ENCODE measurements at regions not wholly inside any gene's neighbourhood (a gene's known extent, or its start where the extent isn't known, plus 50 kb on each side); places are given as distances from the start of the nearest gene placed in this dataset.
"Not testable (repeated sequence)": the region's sequence is repeated elsewhere in the genome, so short reads cannot be mapped to it uniquely, and the experiment has no call there.

DNA sequence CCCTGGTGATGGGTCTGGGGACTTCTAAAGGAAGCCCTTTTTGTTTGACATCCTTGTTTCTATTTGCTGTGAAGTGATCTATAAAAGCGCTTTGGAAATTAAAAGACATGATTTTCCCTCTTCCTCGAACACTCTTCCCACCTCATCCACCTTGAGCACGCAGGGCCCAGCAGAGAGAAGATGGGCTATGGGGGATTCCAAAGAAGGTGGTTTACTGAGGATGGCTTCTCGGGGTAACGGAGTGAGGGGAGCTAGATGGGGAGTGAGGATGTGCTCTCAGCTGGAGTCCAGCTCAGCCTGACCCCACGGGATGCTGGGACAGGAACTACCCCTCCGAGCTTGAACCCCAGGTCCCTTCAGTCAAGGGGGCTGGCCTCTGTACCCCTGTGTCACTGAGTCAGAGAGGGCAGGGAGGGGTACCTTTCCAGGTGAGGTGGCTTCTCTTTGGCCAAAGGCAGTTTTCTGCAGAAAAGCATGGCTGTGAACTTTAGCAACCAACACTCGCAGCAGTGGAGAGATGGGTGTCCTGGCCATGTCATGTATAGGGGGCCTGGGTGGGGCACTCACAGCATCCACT is 180.7 kb upstream of the SMAD3 start:
- no peak for DNase-seq

DNA sequence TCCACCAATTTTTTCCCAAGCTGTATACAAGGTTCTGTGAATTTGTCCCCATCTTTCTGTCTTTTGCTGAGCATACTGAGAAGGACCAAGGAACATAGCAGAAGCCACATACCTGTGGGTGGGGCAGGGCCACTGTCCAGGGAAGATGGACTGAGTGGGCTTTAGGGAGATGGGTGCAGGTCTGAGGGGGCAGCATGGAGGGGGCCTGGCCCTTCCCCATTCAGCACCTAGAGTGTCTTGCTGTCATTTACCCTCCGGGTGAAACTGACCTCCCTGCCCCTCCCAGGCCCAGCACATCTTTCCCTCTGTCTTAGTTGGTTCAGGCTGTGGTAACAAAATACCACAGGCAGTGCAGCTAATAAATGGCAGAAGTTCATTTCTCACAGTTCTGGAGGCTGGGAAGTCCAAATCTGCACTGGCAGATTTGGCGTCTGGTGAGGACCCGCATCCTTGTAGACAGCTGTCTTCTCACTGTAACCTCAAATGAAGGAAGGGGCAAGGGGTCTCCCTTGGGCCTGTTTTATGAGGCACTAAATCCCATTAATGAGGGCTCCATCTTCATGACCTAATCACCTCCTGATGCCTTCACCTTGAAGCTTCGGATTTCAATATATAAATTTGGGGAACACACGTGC is 180.0 kb upstream of the SMAD3 start:
- DNase-seq = no peak

DNA sequence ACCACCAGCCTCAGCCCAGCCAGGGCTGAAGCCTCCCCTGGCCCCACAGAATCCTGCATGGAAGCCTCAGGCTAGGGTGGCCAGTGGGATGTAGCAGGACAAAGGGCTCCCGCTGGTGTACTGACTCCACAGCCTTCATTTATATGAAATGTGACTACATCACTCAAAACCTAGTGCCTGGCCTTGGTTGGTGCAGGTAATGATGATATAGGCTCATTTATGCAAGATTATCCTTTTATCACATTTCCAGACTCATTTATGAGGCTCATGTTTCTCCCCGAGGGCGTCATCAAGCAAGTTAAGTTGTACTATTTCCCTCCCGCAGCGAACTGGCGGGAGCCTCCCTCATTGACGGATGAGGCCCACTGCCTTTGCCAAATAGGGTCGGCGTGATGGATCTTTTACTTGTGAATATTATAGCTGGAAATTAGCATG is 179.1 kb upstream of the SMAD3 start:
- DNase-seq = no peak

DNA sequence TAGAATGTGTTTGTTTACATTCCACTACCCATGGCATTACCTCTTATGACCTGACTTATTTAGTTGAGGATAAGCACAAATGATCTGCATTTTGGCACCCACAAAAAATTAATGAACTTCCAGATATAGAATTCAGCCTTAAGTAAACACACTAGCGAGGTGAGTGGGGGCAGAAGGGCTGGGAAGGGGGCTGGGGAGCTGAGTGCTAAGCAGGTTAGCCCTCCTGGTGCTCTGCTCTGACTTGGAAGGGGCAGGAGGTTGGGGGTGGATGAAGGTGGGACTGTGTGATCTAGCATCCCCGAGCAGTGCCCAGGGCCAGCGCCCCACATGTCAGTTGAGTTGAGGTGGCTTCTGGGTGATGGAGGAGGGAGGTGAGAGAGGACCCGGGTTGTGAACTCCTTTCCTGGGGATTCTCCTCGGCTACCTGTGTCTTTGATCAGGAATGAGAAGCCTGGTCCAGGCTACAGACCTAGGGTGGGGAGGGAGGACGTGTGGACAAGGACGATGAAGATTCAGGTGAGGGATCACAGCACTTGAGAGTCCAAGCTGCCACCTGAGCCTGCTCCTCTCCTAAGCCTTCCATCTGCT is 178.6 kb upstream of the SMAD3 start:
- no peak for DNase-seq

DNA sequence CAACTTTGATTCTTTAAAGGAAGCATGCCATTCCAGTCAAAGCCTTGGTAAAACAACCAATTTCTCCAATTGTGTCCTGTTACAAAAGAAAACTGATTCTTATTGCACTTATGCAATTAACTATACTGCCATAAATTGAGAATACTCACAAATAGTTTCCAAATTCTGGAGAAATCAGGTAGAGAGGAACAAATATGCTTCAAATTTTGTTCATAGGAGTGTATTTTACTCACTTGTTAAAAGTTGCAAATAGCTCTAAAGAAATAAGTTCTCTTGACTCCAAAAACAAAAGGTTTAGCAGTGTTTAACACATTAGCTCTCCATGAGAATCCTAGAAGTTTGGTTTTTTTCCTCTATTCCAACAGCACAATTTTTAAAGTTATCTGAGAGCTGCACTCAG is 176.1 kb upstream of the SMAD3 start:
- not testable (repeated sequence) for DNase-seq

DNA sequence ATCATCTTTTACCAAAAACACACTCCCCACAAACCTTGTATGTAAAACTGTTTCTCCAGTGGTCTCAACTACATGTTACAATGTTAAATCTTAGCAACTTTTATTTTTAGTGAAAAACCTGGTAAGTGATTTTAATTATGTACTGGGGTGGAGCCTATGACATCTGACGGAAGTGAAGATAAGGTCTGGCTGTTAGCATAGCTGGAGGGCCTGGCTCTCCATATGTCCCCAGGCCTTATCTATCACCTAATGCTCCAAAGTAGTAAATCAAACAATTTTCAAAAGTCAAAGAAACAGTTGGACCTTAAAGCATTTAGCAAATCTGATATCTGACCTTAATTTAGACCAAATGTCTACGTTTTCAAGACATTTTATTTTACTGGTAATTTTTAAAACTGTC is 173.6 kb upstream of the SMAD3 start:
- DNase-seq = no peak

DNA sequence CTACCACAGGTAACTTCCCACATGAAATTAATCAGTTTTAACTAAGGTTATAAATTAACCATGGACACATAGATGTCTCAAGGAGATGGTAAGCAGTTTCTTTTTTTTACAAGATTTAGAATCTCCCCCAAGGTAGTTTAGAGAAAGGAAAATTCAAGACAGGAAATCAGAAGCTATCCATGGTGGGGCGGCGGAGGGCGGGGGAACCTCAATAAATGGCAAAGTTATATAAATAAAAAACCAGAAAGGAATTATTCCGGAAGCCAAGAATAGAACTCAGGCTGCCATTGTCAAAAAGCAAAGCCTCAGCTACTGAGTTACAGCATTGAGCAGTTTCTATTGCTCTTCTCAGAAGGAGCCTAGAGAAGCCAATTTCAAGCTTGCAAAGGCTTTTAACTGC is 172.1 kb upstream of the SMAD3 start:
- no peak for DNase-seq

DNA sequence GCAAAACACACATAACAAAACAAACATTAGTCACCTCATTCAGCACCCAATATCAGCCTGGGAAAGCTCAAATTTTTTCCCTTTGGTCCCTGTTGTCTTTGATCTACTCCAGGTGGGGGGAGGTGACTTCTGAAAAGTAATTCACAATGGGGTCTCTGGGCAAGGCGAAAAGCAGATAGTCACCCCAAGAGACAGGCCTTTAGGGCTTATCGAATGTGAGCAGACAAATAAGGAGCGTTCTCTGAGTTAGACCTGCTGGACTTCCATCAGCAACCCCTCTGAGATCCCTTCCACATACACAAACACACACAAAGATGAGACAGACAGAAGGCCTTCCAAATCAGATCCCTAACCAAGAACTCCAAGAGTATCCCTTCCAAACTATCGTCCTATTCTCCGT is 171.0 kb upstream of the SMAD3 start:
- DNase-seq = no peak

DNA sequence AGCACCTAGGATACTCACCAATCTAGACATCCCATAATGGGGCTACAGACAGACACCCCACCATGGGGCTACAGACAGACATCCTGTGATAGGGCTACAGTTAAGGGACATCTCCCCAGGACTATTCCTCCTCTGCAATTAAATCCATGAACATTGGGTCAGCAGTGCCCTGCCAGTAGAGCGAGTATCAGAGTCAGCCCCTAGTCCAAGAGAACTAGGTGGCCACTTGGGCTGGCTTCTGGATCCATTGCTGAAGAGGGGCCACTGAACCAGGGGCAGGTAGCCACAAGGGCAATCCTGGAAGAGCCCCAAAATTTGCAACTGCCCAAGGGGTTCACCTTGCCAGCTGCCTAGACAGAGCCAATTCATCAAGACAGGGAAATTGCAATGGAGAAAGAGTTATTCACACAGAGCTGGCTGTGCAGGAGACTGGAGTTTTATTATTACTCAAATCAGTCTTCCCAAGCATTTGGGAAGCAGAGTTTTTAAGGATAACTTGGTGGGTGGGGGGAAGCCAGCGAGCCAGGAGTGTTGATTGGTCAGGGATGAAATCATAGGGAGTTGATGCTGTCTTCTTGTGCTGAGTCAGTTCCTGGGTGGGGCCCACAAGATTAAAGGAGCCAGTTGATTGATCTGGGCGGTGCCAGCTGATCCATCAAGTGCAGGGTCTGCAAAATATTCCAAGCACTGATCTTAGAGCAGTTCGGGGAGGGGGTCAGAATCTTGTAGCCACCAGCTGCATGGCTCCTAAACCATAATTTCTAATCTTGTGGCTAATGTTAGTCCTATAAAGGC is 170.2 kb upstream of the SMAD3 start:
- DNase-seq = no peak

DNA sequence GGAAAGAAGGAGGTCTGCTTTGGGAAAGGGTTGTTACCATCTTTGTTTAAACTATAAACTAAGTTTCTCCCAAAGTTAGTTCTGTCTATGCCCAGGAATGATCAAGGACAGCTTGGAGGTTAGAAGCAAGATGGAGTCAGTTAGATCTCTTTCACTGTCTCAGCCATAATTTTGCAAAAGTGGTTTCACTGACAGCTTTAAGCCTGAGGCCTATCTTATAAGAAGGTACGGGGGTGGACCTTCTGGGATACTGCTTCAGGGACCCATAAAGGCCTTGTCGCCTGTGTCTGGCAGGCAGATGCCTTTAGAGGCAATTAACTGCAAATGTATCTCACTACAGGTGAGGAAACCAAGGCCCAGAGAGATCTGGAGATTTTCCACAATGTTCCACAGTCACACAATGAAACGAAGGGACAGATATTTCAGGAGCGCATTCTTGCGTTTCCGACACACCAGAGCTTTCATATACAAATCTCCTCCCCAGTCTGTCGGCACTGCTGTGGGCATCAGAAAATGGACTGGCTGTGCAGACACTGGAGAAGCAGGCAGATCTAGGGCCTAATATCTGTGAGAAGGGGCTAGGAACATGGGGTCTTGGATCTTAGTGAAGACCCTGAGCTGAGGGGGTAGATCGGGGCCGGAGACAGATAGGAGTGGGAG is 169.5 kb upstream of the SMAD3 start:
- DNase-seq = no peak

DNA sequence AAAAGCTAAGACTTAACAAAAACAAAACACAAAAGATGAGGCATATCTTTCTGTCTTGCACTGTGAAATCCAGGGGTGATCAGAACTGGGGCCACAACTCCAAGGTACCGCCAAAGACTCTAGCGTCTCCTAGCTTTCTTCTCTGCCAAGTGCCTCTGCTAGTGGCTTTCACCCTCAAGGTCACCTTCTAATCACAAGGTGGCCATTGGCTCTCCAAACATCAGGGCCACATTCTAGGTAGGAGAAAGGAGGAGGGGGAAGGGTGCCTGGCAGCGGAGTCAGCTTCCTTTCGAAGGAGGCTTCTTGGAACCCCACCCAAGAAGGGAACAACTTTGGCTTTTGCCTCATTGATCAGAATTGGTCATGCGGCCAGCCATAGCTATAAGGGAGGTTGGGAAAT is 168.8 kb upstream of the SMAD3 start:
- no peak for DNase-seq

DNA sequence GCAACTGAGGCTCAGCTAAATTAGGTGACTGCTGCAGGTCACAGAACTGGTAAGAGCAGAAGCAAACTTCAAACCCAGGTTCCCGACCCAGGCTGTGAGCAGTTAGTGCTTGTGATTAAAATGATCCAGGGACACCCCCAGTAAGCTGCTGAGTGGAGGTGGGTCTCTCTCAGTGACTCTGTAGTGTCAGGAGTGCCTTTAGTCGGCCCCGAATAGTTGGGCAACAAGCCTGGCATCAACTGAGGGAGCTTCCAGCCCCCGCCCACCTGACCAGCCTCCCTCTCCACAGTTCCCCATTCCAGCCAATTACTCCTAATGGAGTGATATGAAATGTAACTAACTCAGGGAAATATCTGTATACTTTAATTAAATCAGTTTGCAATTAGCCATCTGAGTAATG is 168.0 kb upstream of the SMAD3 start:
- peak in 1 of 2 donors; percentile 57 for DNase-seq

DNA sequence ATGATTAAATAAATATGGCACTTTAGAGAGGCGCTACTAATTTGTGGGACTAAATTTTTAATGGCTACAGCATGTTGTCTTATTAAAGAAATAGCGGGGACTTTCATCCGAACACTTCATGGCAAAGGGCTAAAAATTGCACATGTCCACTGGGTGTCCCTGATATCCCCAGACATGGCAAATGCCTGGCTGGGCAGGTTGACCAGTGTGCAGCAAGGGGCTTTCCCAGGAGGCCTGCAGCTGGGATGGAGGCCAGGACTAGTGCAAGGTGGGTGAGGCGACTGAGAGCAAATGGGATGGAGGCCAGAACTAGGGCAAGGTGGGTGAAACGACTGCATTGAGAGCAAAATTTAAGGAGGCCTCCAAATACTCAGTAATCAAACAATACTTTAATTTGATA is 167.4 kb upstream of the SMAD3 start:
- DNase-seq = no peak

DNA sequence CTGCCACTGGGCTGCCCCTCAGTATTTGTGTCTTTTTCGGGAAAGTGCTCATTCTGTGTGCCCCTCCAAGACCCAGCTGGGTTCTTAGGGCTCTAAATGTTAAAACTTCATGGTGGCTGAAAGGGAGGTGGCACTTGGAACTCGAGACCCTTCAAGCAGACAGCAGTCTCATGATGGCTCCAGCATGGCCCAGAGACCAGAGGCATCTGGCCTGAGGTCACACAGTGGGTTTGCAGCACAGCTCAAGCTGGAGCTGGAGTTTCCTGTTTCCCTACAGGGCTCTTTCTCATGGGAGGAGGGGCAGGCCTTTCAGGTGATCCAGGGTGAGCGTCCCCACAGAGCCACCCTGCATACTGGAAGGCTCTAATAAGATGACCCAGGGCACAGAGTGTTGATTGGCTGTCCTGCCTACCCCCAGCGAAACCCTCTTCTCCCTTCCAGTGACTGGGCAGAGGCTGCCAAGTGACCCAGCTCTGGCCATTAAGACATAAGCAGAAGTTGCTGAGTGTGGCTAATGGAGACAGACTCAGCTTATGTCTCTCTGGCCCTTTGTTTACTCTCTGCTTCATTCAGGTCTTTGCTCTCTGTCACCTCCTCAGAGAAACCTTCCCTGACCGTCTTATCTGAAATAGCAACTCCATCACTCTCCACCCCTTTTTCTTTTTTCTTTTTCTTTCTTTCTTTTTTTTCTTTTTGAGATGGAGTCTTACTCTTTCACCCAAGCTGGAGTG is 166.6 kb upstream of the SMAD3 start:
- peak in 1 of 2 donors; percentile 12 for DNase-seq

DNA sequence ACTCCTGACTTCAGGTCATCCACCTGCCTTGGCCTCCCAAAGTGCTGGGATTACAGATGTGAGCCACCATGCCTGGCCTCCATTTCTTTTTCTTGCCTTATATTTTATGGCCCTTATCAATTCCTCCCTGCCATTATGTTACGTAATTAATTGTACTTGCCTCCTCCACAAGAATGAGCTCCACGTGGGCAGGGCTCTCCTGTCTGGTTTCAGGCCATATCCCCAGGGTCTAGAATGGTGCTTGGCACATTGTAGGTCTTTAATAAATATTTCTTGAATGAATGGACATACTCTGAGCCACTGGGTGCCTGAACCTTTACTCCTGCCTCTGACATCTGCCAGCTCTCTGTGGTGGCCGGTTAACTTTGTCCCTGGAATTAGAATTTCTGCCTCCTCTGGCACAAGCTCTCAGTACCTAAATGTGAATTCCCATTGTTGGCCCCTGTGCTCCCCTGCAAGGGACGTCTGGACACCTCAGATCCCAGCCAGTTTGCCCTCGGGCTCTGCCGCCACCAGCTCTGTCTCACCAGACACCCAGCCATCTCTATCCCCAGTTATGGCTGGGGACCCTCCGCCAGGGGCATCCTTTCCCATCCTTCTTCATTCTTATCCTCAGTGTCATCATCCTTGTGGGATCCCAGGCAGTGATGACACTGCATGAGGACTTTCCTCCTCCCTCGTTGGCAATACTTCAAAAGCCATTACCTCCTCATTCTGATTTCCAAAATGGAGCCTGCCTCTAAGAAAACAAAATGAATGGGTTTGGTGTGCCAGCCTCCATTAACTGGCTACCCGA is 165.6 kb upstream of the SMAD3 start:
- DNase-seq = no peak

DNA sequence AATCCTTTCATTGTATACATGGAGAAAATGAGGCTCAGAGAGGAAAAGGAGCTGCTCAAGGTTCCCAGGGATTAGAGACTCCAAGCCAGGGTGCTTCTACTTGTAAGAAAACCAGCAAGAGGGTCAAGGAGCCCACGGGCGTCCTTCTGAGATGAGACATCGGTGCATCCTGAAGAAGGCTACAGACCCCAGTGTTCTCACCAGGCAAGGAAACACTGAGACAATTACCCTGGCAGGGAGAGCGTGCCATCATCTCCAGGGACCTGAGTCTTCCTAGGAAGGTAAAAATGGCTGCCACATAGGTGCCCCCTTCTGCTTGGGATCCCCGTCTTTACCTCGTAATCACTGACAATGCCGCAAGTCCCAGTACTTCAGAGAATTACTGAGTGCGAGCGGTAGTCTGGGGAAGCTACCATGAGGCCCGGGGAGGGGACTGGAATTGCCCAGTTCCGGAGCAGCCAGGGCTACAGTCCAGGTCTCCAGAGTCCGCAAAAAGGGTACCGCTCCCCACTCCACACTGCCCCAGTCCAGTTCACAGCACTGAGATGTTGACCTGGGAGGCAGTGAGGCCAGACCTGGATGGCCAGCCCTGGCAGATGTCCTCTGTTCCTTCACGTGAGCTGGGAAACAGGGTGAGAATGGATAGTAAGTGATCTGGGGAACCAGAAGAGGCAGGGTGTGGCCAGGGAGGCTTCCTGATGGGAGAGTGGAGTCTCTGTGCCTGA is 164.7 kb upstream of the SMAD3 start:
- DNase-seq = no peak

DNA sequence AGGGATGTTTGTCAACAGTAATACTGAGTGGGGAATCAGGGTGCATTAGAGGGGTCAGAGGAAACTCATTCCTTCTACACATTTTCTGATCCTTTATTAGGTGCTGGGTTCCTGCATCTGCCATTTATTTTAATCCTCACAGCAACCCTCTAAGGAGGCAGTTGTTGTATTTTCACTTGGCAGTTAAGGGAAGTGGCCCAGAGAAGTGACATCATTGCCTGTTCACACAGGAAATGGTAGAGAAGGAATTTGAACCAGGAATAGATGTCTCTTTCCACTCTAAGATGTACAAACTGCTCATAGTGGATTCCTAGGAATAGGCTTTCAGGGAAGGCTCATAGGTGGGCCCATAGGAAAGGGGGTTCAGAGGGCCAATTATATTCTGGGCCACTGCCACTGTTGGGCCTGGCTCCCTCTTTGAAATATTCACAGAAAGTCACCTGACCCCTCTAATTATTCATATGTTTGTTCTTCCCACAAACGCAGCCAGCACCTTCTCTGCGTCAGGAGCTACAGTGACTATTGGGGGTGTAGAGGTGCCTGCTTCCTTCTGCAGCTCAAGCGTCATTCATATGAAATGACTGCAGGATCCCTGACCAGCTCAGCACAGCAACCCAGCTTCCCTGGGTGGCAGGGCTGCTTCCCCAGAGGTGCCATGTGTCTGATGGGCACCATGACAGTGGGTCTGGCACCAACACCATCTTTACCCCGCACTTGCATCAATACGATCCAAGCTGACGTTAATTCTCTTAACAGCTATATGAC is 163.9 kb upstream of the SMAD3 start:
- peak; percentile 32 to 50 for DNase-seq

DNA sequence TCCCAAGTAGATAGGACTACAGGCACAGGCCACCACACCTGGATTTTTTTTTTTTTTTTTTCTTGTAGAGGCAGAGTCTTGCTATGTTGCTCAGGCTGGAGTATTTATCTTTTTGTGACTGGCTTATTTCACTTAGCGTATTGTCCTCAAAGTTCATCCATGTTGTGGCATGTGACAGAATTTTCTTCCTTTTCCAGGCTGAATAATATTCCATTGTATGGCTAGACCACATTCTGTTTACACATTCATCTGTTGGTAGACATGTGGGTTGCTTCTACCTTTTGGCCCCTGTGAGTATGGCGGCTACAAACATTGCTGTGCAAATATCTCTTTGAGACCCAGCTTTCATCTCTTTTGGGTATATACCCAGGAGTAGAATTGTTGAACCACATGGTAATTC is 160.2 kb upstream of the SMAD3 start:
- DNase-seq = no peak

DNA sequence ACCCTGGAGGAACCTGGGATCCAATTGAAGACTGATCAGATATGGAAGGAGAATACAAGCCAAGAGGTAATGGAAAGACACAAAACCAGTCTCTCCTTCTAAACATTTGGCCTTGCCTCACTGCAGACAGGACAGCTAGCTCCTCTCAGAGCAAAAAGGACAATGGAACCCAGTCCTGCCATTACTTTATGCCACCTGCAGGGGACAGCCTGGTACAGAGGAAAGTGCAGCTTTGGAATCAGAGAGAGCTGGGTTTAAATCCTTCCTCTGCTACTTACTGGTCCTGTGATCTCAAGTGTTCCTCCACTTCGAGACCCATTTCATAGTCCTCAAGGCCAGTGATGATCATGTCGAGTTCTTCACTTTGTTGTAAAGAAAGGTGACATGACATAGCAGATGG is 159.4 kb upstream of the SMAD3 start:
- DNase-seq = no peak
